GM12878 (cell line): ENCODE measurements at regions not wholly inside any gene's neighbourhood (a gene's known extent, or its start where the extent isn't known, plus 50 kb on each side); places are given as distances from the start of the nearest gene placed in this dataset.
"Not testable (repeated sequence)": the region's sequence is repeated elsewhere in the genome, so short reads cannot be mapped to it uniquely, and the experiment has no call there.

Experiments
- ATAC-seq: fragments of 200-7000 bp; cut with Tn5 transposase; 3 replicates; pipeline ENCODE4 v1.9.1; 2020; ENCODE audit warnings: mild to moderate bottlenecking, moderate library complexity
- BruUV-seq: library from RNA; stranded (reverse); fragments of 400-500 nt; replicated peaks from 2 replicates; lab custom pipeline; 2021; lab: Mats Ljungman, UMichigan
- CTCF ChIA-PET: fragments of 300-600 bp; sonication (Branson Sonifier 250); formaldehyde crosslinking; extraction: SDS; loops from one replicate; lab custom pipeline; 2021; ENCODE audit warnings: inconsistent platforms; lab: Yijun Ruan, JAX
- POLR2A ChIA-PET: fragments of 350-600 bp; formaldehyde crosslinking; extraction: SDS; loops from one replicate; lab custom pipeline; 2021; ENCODE audit warnings: inconsistent platforms; lab: Charles Lee
- RAD21 ChIA-PET: fragments of 300-600 bp; sonication (Branson Sonifier 250); formaldehyde crosslinking; loops from one replicate; lab custom pipeline; 2023; ENCODE audit warnings: antibody characterized with exemption; ENCODE audit not compliant: unreplicated experiment; lab: Charles Lee
- SMC1A ChIA-PET: fragments of 300-600 bp; sonication (Branson Sonifier 250); formaldehyde crosslinking; loops from one replicate; lab custom pipeline; 2023; ENCODE audit not compliant: unreplicated experiment, uncharacterized antibody; lab: Charles Lee
- DNase-seq: peaks from one replicate; pipeline ENCODE4 v3.0.0-alpha.2; 2011; ENCODE audit warnings: low read depth, low spot score
- FAIRE-seq: peaks from 3 replicates; lab custom pipeline; 2011; peaks lifted over from hg19 to GRCh38; lab: Jason Lieb, UNC
- H2AFZ ChIP-seq: 2 replicates; pipeline ENCODE4 v1.6.0; 2011; ENCODE audit warnings: low read depth, low read length, control low read depth; ENCODE audit not compliant: control insufficient read depth
- H3K27ac ChIP-seq: 2 replicates; pipeline ENCODE4 v1.5.1; 2011; ENCODE audit warnings: control low read depth; ENCODE audit not compliant: control insufficient read depth, insufficient read depth
- H3K27me3 ChIP-seq, 2 experiments: replicated peaks in 1 of 2; 2 replicates each; pipeline versions ENCODE4 v1.6.0 to v1.6.1; 2011; ENCODE audit warnings: low read length in 1 of 2; ENCODE audit not compliant: control insufficient read depth in 2 of 2, insufficient read depth in 2 of 2
- H3K36me3 ChIP-seq, 2 experiments: 2 replicates each; pipeline ENCODE4 v1.5.1; 2011; ENCODE audit warnings: low read length in 1 of 2; ENCODE audit not compliant: control insufficient read depth in 2 of 2, insufficient read depth in 2 of 2
- H3K4me1 ChIP-seq: 2 replicates; pipeline ENCODE4 v1.6.1; 2011; ENCODE audit warnings: mild to moderate bottlenecking, low read length, moderate library complexity, mixed read lengths; ENCODE audit not compliant: control insufficient read depth, insufficient read depth
- H3K4me2 ChIP-seq: 2 replicates; pipeline ENCODE4 v1.6.0; 2011; ENCODE audit warnings: control low read depth; ENCODE audit not compliant: control insufficient read depth, insufficient read depth
- H3K4me3 ChIP-seq: fragments of 200-600 bp; sonication (generic); 2 replicates; pipeline ENCODE4 v1.5.1; 2016
- H3K79me2 ChIP-seq: 2 replicates; pipeline ENCODE4 v1.6.0; 2011; ENCODE audit warnings: low read length; ENCODE audit not compliant: control insufficient read depth, insufficient read depth
- H3K9ac ChIP-seq: 2 replicates; pipeline ENCODE4 v1.8.0; 2011; ENCODE audit warnings: low read length, control low read depth, mixed read lengths; ENCODE audit not compliant: control insufficient read depth, insufficient read depth
- H3K9me3 ChIP-seq: replicated peaks from 3 replicates; pipeline ENCODE4 v1.5.1; 2011; ENCODE audit warnings: mild to moderate bottlenecking, low read length; ENCODE audit not compliant: control insufficient read depth, insufficient read depth
- H4K20me1 ChIP-seq: 2 replicates; pipeline ENCODE4 v1.6.0; 2011; ENCODE audit not compliant: control insufficient read depth, insufficient read depth
- NR2C2 ChIP-seq: IDR thresholded peaks from 2 replicates; pipeline ENCODE4 v1.6.1; 2011; ENCODE audit warnings: borderline replicate concordance, low read depth; ENCODE audit not compliant: control insufficient read depth, insufficient read length
- ZNF622 ChIP-seq: fragments of 450-650 bp; IDR thresholded peaks from 2 replicates; pipeline ENCODE4 v1.6.1; 2017; ENCODE audit warnings: mild to moderate bottlenecking, inconsistent platforms
- WGBS: methylation state at CpG from one replicate; pipeline ENCODE4 v1.1.6; 2016; ENCODE audit warnings: low lambda C conversion rate; ENCODE audit not compliant: insufficient replicate concordance, insufficient coverage; ENCODE audit errors: missing lambda C conversion rate; 5-methylcytosine and 5-hydroxymethylcytosine counted together
- in situ Hi-C: fragments of 300-500 bp; cut with MboI; formaldehyde crosslinking; loops from 9 replicates; pipeline ENCODE4 v1.14.3; 2018; ENCODE audit warnings: mixed read lengths
- intact Hi-C: fragments of 100-400 bp; cut with micrococcal nuclease; formaldehyde crosslinking; loops from one replicate; pipeline ENCODE4 v1.14.2; 2022; ENCODE audit not compliant: unreplicated experiment
- TF ChIP-seq, protein P1 (sequence below): fragments of 450-650 bp; IDR thresholded peaks from 2 replicates; pipeline ENCODE4 v1.6.1; 2017; ENCODE audit warnings: antibody characterized with exemption, mild to moderate bottlenecking, moderate library complexity
- TF ChIP-seq, protein P2 (sequence below): fragments of 450-650 bp; IDR thresholded peaks from 2 replicates; pipeline ENCODE4 v1.6.1; 2016; ENCODE audit warnings: mild to moderate bottlenecking, moderate library complexity, borderline replicate concordance

- TF ChIP-seq, protein P1, sequence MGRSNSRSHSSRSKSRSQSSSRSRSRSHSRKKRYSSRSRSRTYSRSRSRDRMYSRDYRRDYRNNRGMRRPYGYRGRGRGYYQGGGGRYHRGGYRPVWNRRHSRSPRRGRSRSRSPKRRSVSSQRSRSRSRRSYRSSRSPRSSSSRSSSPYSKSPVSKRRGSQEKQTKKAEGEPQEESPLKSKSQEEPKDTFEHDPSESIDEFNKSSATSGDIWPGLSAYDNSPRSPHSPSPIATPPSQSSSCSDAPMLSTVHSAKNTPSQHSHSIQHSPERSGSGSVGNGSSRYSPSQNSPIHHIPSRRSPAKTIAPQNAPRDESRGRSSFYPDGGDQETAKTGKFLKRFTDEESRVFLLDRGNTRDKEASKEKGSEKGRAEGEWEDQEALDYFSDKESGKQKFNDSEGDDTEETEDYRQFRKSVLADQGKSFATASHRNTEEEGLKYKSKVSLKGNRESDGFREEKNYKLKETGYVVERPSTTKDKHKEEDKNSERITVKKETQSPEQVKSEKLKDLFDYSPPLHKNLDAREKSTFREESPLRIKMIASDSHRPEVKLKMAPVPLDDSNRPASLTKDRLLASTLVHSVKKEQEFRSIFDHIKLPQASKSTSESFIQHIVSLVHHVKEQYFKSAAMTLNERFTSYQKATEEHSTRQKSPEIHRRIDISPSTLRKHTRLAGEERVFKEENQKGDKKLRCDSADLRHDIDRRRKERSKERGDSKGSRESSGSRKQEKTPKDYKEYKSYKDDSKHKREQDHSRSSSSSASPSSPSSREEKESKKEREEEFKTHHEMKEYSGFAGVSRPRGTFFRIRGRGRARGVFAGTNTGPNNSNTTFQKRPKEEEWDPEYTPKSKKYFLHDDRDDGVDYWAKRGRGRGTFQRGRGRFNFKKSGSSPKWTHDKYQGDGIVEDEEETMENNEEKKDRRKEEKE = no peak
- TF ChIP-seq, protein P2, sequence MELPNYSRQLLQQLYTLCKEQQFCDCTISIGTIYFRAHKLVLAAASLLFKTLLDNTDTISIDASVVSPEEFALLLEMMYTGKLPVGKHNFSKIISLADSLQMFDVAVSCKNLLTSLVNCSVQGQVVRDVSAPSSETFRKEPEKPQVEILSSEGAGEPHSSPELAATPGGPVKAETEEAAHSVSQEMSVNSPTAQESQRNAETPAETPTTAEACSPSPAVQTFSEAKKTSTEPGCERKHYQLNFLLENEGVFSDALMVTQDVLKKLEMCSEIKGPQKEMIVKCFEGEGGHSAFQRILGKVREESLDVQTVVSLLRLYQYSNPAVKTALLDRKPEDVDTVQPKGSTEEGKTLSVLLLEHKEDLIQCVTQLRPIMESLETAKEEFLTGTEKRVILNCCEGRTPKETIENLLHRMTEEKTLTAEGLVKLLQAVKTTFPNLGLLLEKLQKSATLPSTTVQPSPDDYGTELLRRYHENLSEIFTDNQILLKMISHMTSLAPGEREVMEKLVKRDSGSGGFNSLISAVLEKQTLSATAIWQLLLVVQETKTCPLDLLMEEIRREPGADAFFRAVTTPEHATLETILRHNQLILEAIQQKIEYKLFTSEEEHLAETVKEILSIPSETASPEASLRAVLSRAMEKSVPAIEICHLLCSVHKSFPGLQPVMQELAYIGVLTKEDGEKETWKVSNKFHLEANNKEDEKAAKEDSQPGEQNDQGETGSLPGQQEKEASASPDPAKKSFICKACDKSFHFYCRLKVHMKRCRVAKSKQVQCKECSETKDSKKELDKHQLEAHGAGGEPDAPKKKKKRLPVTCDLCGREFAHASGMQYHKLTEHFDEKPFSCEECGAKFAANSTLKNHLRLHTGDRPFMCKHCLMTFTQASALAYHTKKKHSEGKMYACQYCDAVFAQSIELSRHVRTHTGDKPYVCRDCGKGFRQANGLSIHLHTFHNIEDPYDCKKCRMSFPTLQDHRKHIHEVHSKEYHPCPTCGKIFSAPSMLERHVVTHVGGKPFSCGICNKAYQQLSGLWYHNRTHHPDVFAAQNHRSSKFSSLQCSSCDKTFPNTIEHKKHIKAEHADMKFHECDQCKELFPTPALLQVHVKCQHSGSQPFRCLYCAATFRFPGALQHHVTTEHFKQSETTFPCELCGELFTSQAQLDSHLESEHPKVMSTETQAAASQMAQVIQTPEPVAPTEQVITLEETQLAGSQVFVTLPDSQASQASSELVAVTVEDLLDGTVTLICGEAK = no peak
- no peak for TF ChIP-seq ZNF622
- no peak for TF ChIP-seq NR2C2
These were observed 211.4 kb upstream of the ZRANB2 start (continued) for GRCh38 chr1:71292203-71292602.

- H3K79me2 ChIP-seq, FAIRE-seq, in situ Hi-C loops, H3K4me1 ChIP-seq, intact Hi-C loops, CTCF ChIA-PET, H3K4me2 ChIP-seq, H4K20me1 ChIP-seq, H3K27ac ChIP-seq, RAD21 ChIA-PET, POLR2A ChIA-PET, H3K9ac ChIP-seq, H3K9me3 ChIP-seq, ATAC-seq, BruUV-seq, H3K27me3 ChIP-seq, H3K36me3 ChIP-seq, SMC1A ChIA-PET, H3K4me3 ChIP-seq, DNase-seq, H2AFZ ChIP-seq: not testable (repeated sequence)
- 15% methylated on average over 6 of the region's 6 CpGs for WGBS
These were observed 209.8 kb upstream of the ZRANB2 start for GRCh38 chr1:71290506-71291237.
